Stomach (tissue), 4 donors: ENCODE measurements at regions not wholly inside any gene's neighbourhood (a gene's known extent, or its start where the extent isn't known, plus 50 kb on each side); places are given as distances from the start of the nearest gene placed in this dataset.

ENCODE experiments used
- EP300 ChIP-seq: sonication (generic); formaldehyde crosslinking; IDR thresholded peaks from one replicate; pipeline ENCODE4 v1.6.1; 2017; ENCODE audit warnings: antibody characterized with exemption
- POLR2AphosphoS5 ChIP-seq, 3 donors: sonication (generic); formaldehyde crosslinking; IDR thresholded peaks; one replicate each; pipeline ENCODE4 v1.6.1; 2016; ENCODE audit warnings: antibody characterized with exemption in 3 of 3
- TF ChIP-seq, protein P1 (sequence below), 7 experiments: fragments of 450-650 bp in 4 of 7; fragments of 200-600 bp in 3 of 7; sonication (generic) in 3 of 7; IDR thresholded peaks; one replicate each; pipeline ENCODE4 v1.5.1; 2016 to 2019; ENCODE audit warnings: antibody characterized with exemption in 7 of 7, control low read depth in 2 of 7, mild to moderate bottlenecking in 1 of 7

DNA sequence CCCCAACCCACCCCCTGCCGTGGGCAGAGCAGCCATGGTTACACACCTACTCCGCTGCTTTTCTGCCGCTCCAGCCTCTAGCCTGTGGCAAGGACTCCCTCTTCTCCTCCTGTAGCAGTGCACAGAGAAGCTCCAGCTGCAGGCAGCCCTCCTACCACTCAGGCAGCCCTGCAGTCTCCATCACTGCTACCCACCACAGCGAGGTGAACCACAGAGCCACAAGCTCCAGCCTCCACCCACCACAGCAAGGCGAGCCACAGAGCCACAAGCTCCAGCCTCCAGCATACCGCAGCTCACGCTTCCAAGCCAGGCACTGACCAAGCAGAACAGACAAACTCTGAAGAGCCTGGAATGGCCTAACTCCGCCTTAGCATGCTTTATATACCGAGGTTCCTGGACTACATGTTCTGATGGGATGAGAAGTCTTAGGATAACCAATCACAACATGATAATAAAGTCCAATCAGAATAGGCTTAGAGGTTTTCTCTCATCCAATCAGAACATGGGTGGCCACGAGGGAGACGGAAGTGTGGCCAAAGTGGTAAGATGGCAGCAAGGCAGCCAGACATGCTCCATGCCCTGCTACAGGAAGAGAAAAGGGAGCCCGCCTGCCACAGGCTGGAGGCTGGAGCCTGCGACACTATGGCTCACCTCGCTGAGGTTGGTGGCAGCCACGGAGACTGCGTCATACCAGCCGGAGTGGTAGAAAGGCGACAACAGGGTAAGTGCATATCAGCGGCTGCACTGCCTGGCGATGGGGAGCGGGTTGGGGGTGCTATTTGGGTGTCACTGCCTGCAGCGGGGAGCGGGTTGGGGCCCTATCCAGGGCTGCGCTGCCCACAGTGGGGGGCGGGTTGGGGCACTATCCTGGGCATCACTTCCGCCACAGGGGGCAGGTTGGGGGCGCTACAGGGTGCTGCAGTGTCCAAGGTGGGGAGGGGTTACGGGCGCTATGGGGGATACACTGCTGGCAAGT is 75.8 kb upstream of the PCAT7 start:
- TF ChIP-seq POLR2AphosphoS5 (IDR thresholded peaks at IDR 0.05) = no peak
- TF ChIP-seq, protein P1, sequence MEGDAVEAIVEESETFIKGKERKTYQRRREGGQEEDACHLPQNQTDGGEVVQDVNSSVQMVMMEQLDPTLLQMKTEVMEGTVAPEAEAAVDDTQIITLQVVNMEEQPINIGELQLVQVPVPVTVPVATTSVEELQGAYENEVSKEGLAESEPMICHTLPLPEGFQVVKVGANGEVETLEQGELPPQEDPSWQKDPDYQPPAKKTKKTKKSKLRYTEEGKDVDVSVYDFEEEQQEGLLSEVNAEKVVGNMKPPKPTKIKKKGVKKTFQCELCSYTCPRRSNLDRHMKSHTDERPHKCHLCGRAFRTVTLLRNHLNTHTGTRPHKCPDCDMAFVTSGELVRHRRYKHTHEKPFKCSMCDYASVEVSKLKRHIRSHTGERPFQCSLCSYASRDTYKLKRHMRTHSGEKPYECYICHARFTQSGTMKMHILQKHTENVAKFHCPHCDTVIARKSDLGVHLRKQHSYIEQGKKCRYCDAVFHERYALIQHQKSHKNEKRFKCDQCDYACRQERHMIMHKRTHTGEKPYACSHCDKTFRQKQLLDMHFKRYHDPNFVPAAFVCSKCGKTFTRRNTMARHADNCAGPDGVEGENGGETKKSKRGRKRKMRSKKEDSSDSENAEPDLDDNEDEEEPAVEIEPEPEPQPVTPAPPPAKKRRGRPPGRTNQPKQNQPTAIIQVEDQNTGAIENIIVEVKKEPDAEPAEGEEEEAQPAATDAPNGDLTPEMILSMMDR (IDR thresholded peaks at IDR 0.05) = no peak
- no peak for TF ChIP-seq EP300
